Karpas-422 (cell line): ENCODE measurements at regions not wholly inside any gene's neighbourhood (a gene's known extent, or its start where the extent isn't known, plus 50 kb on each side); places are given as distances from the start of the nearest gene placed in this dataset.
A peak's percentile ranks its signal among the peaks of the same experiment; 100 is the strongest.
"Not testable (repeated sequence)": the region's sequence is repeated elsewhere in the genome, so short reads cannot be mapped to it uniquely, and the experiment has no call there.

Experiments used
- DNase-seq: peaks from one replicate; pipeline ENCODE4 v3.0.0-alpha.2; 2015
- H2AFZ ChIP-seq: fragments of 200-600 bp; sonication (generic); 2 replicates; pipeline ENCODE4 v1.6.1; 2014; ENCODE audit warnings: antibody characterized with exemption, low read length, mixed read lengths
- H3K27ac ChIP-seq: fragments of 200-600 bp; sonication (generic); 2 replicates; pipeline ENCODE4 v1.5.1; 2014; ENCODE audit warnings: mild to moderate bottlenecking, low read length, moderate library complexity
- H3K27me3 ChIP-seq: fragments of 200-600 bp; sonication (generic); 2 replicates; pipeline ENCODE4 v1.6.1; 2014; ENCODE audit warnings: low read length, mixed read lengths
- H3K36me3 ChIP-seq: fragments of 200-600 bp; sonication (generic); 2 replicates; pipeline ENCODE4 v1.6.1; 2014; ENCODE audit warnings: low read length, mixed read lengths; ENCODE audit not compliant: insufficient read depth
- H3K4me1 ChIP-seq: fragments of 200-600 bp; sonication (generic); 2 replicates; pipeline ENCODE4 v1.6.1; 2014; ENCODE audit warnings: mild to moderate bottlenecking, low read length, mixed read lengths
- H3K4me2 ChIP-seq: fragments of 200-600 bp; sonication (generic); 2 replicates; pipeline ENCODE4 v1.6.1; 2014; ENCODE audit warnings: low read length, low read depth, mild to moderate bottlenecking; ENCODE audit not compliant: poor library complexity, severe bottlenecking
- H3K4me3 ChIP-seq: fragments of 200-600 bp; sonication (generic); 2 replicates; pipeline ENCODE4 v1.5.1; 2014; ENCODE audit warnings: mild to moderate bottlenecking, antibody characterized with exemption, low read length, mixed read lengths
- H3K79me2 ChIP-seq: fragments of 200-600 bp; sonication (generic); 2 replicates; pipeline ENCODE4 v1.6.1; 2014; ENCODE audit warnings: mild to moderate bottlenecking, low read length, mixed read lengths
- H3K9ac ChIP-seq: fragments of 200-600 bp; sonication (generic); 2 replicates; pipeline ENCODE4 v1.6.0; 2014; ENCODE audit warnings: low read length
- H3K9me2 ChIP-seq: fragments of 200-600 bp; sonication (generic), shearing (Covaris generic); replicated peaks from 2 replicates; pipeline ENCODE4 v1.6.0; 2014; ENCODE audit warnings: mild to moderate bottlenecking, low read length, moderate library complexity; ENCODE audit not compliant: insufficient read depth
- H3K9me3 ChIP-seq: fragments of 300-700, 200-600 bp; sonication (generic); 2 replicates; pipeline ENCODE4 v1.6.1; 2014; ENCODE audit warnings: low read length, mixed read lengths
- H4K20me1 ChIP-seq: fragments of 200-600 bp; sonication (generic); 2 replicates; pipeline ENCODE4 v1.6.1; 2014; ENCODE audit warnings: mild to moderate bottlenecking, antibody characterized with exemption, low read length, low read depth; ENCODE audit not compliant: insufficient read depth

DNA sequence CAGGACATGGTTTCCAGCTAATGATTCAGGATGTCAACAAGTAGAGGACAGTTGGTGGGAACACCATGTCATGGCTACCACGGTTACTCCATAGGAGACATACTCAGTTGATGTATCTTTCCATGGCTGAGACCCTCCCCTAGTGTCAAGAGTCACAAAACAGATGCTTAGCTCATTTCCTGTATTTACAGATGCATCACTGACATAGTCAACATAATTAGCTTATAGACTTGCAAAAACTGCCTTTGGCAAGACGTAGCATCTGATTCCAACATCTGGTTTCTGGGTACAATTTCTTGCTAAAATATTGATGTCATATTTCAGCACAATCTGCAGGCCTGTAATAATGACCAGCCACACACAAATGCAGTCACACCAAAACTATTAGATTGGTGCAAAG lies 550.3 kb downstream of the FAM181B start:
- H3K27me3 ChIP-seq, result no peaks in the 10 kb centered on the region
- no peak overlapping the region for H3K4me3 ChIP-seq
- no peak overlapping the region for H2AFZ ChIP-seq
- no peaks in the 10 kb centered on the region for H3K9me2 ChIP-seq
- H3K9ac ChIP-seq, result no peak overlapping the region
- H4K20me1 ChIP-seq, result no peaks in the 10 kb centered on the region
- no peaks in the 10 kb centered on the region for H3K79me2 ChIP-seq
- no peaks in the 10 kb centered on the region for H3K4me1 ChIP-seq
- no peaks in the 10 kb centered on the region for H3K36me3 ChIP-seq
- no peak overlapping the region for H3K4me2 ChIP-seq
- H3K9me3 ChIP-seq, result no peaks in the 10 kb centered on the region
- no peak overlapping the region for H3K27ac ChIP-seq
- DNase-seq, result no peak

DNA sequence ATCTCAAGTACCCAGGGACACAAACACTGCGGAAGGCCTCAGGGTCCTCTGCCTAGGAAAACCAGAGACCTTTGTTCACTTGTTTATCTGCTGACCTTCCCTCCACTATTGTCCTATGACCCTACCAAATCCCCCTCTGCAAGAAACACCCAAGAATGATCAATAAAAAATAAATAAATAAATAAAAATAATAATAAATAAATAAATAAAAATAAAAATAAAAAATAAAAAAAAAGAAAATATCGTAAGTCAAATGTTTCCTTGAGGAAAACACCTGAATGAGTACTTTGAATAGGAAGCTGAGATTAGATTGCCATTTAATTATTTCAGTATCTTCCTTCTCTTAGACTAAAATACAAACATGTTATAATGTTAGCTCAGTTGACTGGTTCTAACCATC lies 551.0 kb downstream of the FAM181B start:
- not testable (repeated sequence) for H3K9me3 ChIP-seq, H3K79me2 ChIP-seq, H2AFZ ChIP-seq, H3K36me3 ChIP-seq, H3K4me1 ChIP-seq, DNase-seq, H3K4me3 ChIP-seq, H3K27me3 ChIP-seq, H3K4me2 ChIP-seq, H3K9ac ChIP-seq, H3K9me2 ChIP-seq, H3K27ac ChIP-seq, H4K20me1 ChIP-seq

DNA sequence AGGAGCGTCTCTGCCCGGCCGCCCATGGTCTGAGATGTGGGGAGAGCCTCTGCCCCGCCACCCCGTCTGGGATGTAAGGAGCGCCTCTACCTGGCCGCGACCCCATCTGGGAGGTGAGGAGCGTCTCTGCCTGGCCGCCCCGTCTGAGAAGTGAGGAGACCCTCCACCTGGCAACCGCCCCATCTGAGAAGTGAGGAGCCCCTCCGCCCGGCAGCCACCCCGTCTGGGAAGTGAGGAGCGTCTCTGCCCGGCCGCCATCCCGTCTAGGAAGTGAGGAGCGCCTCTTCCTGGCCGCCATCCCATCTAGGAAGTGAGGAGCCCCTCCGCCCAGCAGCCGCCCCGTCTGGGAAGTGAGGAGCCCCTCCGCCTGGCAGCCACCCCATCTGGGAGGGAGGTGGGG lies 551.9 kb downstream of the FAM181B start:
- not testable (repeated sequence) for DNase-seq, H3K36me3 ChIP-seq, H3K4me3 ChIP-seq

DNA sequence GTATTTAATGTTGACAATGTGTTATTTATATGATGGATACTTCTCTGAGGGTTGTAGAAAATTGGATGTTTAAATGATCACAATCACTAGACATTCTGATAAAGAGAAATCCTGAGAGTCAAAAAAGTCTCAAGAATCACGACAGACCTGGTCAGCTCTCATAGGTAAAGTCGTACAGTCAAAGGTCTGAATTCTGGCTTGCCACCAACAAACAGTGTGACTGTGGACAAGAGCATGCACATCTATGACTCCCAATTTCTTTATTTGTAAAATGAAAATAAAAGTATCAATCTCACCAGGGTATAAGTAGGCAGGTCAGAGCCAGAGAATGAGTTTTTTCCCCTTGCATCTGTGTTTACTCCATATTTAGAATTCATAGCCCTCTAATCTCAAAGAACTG lies 556.7 kb downstream of the FAM181B start:
- Histone ChIP-seq H3K9me3 (no peaks in the 10 kb centered on the region), H3K9ac (no peak overlapping the region), H3K27me3 (no peaks in the 10 kb centered on the region), H3K4me2 (no peak overlapping the region), H3K9me2 (no peaks in the 10 kb centered on the region), H4K20me1 (no peaks in the 10 kb centered on the region), H3K79me2 (no peaks in the 10 kb centered on the region), H2AFZ (no peak overlapping the region), H3K27ac (no peak overlapping the region), H3K36me3 (no peaks in the 10 kb centered on the region), H3K4me3 (no peak overlapping the region), H3K4me1 (no peaks in the 10 kb centered on the region)
- DNase-seq, result no peak

More for the DNA sequence above, 551.9 kb downstream of the FAM181B start:
- H3K4me1 ChIP-seq, H2AFZ ChIP-seq, H3K27me3 ChIP-seq, H3K9me2 ChIP-seq, H4K20me1 ChIP-seq, H3K27ac ChIP-seq, H3K79me2 ChIP-seq, H3K9me3 ChIP-seq, H3K4me2 ChIP-seq, H3K9ac ChIP-seq: not testable (repeated sequence)

DNA sequence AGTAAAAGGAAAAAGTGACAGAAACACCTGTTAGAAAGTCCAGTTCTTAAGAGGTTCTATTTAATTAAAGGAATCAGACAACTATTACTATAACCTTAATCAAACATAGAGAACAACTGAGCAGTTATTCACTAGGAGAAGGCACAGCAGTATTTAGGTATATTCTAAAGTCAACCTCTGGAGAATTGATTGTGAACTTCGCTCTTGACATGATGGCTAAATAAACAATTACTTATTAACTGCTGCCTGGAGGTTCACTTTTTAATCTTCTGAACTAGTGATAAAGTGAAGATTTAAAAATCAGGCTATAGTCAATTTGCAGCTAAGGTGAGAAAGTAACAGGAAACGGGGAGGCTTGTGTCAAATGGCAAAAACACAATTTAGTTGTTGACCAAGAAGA lies 557.3 kb downstream of the FAM181B start:
- no peaks in the 10 kb centered on the region for H4K20me1 ChIP-seq
- H3K27ac ChIP-seq, result no peak overlapping the region
- no peaks in the 10 kb centered on the region for H3K27me3 ChIP-seq
- no peaks in the 10 kb centered on the region for H3K36me3 ChIP-seq
- no peak overlapping the region for H3K9ac ChIP-seq
- no peaks in the 10 kb centered on the region for H3K9me2 ChIP-seq
- no peaks in the 10 kb centered on the region for H3K9me3 ChIP-seq
- no peak for DNase-seq
- no peak overlapping the region for H2AFZ ChIP-seq
- no peak overlapping the region for H3K4me3 ChIP-seq
- H3K4me1 ChIP-seq, result no peaks in the 10 kb centered on the region
- H3K4me2 ChIP-seq, result no peak overlapping the region
- H3K79me2 ChIP-seq, result no peaks in the 10 kb centered on the region

DNA sequence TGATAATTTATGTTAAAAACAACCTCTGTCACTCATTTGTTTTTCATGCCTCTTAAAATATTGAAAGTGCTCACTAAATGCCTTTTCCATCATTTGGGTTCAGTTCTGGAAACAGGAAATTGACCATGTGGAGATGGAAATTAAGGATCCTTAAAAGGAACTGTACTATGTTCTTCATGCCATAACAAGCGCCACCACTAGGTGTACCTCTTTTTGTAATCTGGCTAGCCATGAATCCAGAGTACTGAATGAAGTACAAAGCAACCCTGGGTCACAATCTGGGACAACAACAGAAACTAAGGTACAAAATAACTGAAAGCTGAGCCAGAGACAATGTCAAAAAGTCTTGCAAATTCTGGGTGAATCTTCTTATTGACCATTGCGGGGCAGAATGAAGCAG lies 559.1 kb downstream of the FAM181B start:
- H3K4me3 ChIP-seq, result no peak overlapping the region
- no peaks in the 10 kb centered on the region for H3K9me3 ChIP-seq
- no peaks in the 10 kb centered on the region for H3K27me3 ChIP-seq
- H3K4me1 ChIP-seq, result no peaks in the 10 kb centered on the region
- H3K9ac ChIP-seq, result no peak overlapping the region
- DNase-seq, result peak; percentile 57
- no peaks in the 10 kb centered on the region for H3K79me2 ChIP-seq
- no peak overlapping the region for H2AFZ ChIP-seq
- no peak overlapping the region for H3K4me2 ChIP-seq
- no peaks in the 10 kb centered on the region for H3K36me3 ChIP-seq
- no peak overlapping the region for H3K27ac ChIP-seq
- no peaks in the 10 kb centered on the region for H4K20me1 ChIP-seq
- H3K9me2 ChIP-seq, result no peaks in the 10 kb centered on the region

DNA sequence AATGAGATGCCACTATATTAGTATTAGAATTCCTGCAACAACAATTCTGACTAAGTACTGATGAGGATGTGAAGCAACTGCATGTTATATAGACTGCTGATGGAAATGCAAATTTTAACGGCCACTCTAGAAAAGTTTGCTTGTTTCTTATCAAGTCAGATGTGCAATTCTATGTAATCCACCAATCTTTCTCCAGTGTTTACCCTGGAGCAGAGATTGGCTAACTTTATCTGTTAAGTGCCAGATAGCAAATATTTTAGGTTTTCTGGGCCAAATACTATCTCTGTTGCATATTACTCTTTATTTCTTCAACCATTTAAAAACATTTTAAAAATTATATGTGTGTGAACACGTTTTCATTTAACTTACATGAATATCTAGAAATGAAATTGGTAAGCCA lies 586.9 kb downstream of the FAM181B start:
- no peak overlapping the region for H3K4me3 ChIP-seq
- H4K20me1 ChIP-seq, result no peaks in the 10 kb centered on the region
- H3K9ac ChIP-seq, result no peak overlapping the region
- H3K4me2 ChIP-seq, result no peak overlapping the region
- no peak for DNase-seq
- no peaks in the 10 kb centered on the region for H3K27me3 ChIP-seq
- H3K9me2 ChIP-seq, result no peaks in the 10 kb centered on the region
- no peaks in the 10 kb centered on the region for H3K36me3 ChIP-seq
- H3K27ac ChIP-seq, result peak overlapping the region; percentile 86; the same call in 1 of the 2 replicates
- H3K9me3 ChIP-seq, result no peaks in the 10 kb centered on the region
- H2AFZ ChIP-seq, result 0 out of 2 replicates have a peak overlapping the region, but pooled peaks have one; percentile 10
- H3K4me1 ChIP-seq, result peaks cover 39% of the 10 kb centered on the region
- no peaks in the 10 kb centered on the region for H3K79me2 ChIP-seq

DNA sequence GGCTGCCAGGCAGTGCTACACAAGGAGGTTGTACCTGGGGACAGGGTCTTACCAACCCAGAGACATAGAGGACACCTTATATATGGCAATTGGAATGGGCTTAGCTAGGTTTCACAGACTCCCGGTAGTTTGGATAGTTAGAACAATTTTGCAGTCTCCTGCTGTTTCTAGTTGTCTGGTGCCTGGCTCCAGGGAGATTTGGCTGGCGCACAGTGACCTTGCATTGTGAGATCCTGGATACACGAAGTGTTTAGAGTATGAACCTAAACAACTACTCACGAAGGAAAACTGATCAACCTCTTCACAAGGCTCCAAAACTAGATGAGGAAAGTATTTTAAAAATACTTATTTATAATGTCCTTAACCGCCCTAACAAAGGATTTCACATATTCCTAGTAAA lies 614.7 kb downstream of the FAM181B start:
- H2AFZ ChIP-seq, result no peak overlapping the region
- H3K9me2 ChIP-seq, result no peaks in the 10 kb centered on the region
- no peak overlapping the region for H3K4me3 ChIP-seq
- DNase-seq, result no peak
- no peaks in the 10 kb centered on the region for H3K27me3 ChIP-seq
- no peaks in the 10 kb centered on the region for H4K20me1 ChIP-seq
- H3K4me1 ChIP-seq, result peaks cover 5% of the 10 kb centered on the region
- no peaks in the 10 kb centered on the region for H3K36me3 ChIP-seq
- no peak overlapping the region for H3K9ac ChIP-seq
- no peaks in the 10 kb centered on the region for H3K9me3 ChIP-seq
- no peak overlapping the region for H3K27ac ChIP-seq
- H3K4me2 ChIP-seq, result no peak overlapping the region
- H3K79me2 ChIP-seq, result no peaks in the 10 kb centered on the region

DNA sequence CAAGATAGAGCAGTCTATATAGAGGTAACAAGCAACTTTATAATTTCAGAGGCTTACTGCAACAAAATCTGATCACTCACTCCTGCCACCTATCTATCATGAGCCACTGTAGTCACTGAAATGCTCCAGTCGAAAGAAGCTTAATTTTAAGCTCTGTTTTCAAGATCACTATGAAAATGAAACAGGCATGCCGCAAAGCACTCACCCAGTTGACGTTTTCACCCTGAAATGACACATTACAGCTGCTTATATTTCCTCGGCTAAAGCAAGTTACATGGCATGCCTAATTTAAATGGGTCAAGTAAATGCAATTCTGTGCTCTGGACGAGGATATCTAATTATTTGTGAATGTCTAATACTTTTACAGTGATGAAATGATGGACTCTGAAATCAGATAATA lies 616.3 kb downstream of the FAM181B start:
- DNase-seq, result no peak
- no peak overlapping the region for H3K27ac ChIP-seq
- no peak overlapping the region for H3K4me3 ChIP-seq
- no peak overlapping the region for H3K4me2 ChIP-seq
- no peaks in the 10 kb centered on the region for H3K27me3 ChIP-seq
- H3K9me3 ChIP-seq, result no peaks in the 10 kb centered on the region
- no peaks in the 10 kb centered on the region for H3K79me2 ChIP-seq
- H3K4me1 ChIP-seq, result peaks cover 5% of the 10 kb centered on the region
- H4K20me1 ChIP-seq, result no peaks in the 10 kb centered on the region
- H3K9me2 ChIP-seq, result no peaks in the 10 kb centered on the region
- H3K36me3 ChIP-seq, result no peaks in the 10 kb centered on the region
- no peak overlapping the region for H2AFZ ChIP-seq
- H3K9ac ChIP-seq, result no peak overlapping the region
